Stomach (tissue), 4 donors: ENCODE measurements at regions not wholly inside any gene's neighbourhood (a gene's known extent, or its start where the extent isn't known, plus 50 kb on each side); places are given as distances from the start of the nearest gene placed in this dataset.

Experiments used
- POLR2AphosphoS5 ChIP-seq, 3 donors: sonication (generic); formaldehyde crosslinking; IDR thresholded peaks; one replicate each; pipeline ENCODE4 v1.6.1; 2016; ENCODE audit warnings: antibody characterized with exemption in 3 of 3
- TF ChIP-seq, protein P1 (sequence below), 7 experiments: fragments of 450-650 bp in 4 of 7; fragments of 200-600 bp in 3 of 7; sonication (generic) in 3 of 7; IDR thresholded peaks; one replicate each; pipeline ENCODE4 v1.5.1; 2016 to 2019; ENCODE audit warnings: antibody characterized with exemption in 7 of 7, control low read depth in 2 of 7, mild to moderate bottlenecking in 1 of 7

DNA sequence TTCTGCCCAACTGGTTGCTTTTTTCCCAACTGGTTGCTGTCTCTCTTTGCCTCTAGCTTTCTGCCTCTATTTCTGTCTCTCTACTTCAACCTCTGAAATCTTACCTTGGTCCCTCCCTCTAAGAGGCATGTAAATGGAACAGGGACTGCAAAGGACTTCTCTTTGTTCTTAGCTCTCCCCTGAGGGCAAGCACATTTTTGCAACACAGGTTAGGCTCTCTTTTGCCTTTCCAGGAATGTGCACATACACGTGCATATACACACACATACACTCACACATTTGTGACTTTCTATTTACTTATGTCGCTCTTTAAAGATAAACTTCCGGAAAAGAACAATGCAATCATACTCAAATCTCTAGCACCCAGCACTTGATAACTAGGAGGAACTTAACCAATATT, 262.6 kb upstream of the DDX18 start:
- TF ChIP-seq, protein P1, sequence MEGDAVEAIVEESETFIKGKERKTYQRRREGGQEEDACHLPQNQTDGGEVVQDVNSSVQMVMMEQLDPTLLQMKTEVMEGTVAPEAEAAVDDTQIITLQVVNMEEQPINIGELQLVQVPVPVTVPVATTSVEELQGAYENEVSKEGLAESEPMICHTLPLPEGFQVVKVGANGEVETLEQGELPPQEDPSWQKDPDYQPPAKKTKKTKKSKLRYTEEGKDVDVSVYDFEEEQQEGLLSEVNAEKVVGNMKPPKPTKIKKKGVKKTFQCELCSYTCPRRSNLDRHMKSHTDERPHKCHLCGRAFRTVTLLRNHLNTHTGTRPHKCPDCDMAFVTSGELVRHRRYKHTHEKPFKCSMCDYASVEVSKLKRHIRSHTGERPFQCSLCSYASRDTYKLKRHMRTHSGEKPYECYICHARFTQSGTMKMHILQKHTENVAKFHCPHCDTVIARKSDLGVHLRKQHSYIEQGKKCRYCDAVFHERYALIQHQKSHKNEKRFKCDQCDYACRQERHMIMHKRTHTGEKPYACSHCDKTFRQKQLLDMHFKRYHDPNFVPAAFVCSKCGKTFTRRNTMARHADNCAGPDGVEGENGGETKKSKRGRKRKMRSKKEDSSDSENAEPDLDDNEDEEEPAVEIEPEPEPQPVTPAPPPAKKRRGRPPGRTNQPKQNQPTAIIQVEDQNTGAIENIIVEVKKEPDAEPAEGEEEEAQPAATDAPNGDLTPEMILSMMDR (IDR thresholded peaks at IDR 0.05) = no peak
- TF ChIP-seq POLR2AphosphoS5 (IDR thresholded peaks at IDR 0.05) = no peak
